ENCODE measurements at regions not wholly inside any gene's neighbourhood (a gene's known extent, or its start where the extent isn't known, plus 50 kb on each side); places are given as distances from the start of the nearest gene placed in this dataset.
"Not testable (repeated sequence)": the region's sequence is repeated elsewhere in the genome, so short reads cannot be mapped to it uniquely, and the experiment has no call there.

DNA sequence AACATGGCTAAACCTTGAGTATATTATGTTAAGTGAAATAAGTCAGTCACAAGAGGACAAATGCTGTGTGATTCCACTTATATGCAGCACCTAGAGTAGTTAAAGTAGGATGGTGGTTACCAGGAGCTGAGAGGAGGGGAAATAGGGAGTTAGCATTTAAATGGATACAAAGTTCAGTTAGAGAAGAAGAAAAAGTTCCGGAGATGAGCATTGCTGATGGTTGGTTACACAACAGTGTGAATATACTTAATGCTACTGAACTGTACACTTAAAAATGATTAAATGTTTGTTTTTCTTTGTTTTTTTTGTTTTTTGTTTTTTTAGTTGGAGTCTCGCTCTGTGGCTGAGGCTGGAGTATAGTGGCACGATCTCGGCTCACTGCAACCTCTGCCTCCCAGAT, 67.7 kb upstream of the OSTN start:
- no peaks in the 10 kb centered on the region for H3K9me2 ChIP-seq (ENCODE audit: insufficient read depth, low read length)
- ChIA-PET POLR2A (interaction anchor here (1.1 kb wide), 1 partner anchor 17 kb away, joined by 3 read pairs; no protein-coding TSS in a partner anchor), CTCF (ENCODE audit: unreplicated experiment) (no interaction called here)
- peaks cover 23% of the 10 kb centered on the region for H3K4me1 ChIP-seq (ENCODE audit: insufficient read depth, low read length, poor library complexity, severe bottlenecking)
- intact Hi-C loops (cut with micrococcal nuclease; ENCODE audit: unreplicated experiment), result no loop called here
- no peak overlapping the region for H3K4me3 ChIP-seq (ENCODE audit: low read depth, low read length, poor library complexity, severe bottlenecking)
- TF ChIP-seq, protein P1, sequence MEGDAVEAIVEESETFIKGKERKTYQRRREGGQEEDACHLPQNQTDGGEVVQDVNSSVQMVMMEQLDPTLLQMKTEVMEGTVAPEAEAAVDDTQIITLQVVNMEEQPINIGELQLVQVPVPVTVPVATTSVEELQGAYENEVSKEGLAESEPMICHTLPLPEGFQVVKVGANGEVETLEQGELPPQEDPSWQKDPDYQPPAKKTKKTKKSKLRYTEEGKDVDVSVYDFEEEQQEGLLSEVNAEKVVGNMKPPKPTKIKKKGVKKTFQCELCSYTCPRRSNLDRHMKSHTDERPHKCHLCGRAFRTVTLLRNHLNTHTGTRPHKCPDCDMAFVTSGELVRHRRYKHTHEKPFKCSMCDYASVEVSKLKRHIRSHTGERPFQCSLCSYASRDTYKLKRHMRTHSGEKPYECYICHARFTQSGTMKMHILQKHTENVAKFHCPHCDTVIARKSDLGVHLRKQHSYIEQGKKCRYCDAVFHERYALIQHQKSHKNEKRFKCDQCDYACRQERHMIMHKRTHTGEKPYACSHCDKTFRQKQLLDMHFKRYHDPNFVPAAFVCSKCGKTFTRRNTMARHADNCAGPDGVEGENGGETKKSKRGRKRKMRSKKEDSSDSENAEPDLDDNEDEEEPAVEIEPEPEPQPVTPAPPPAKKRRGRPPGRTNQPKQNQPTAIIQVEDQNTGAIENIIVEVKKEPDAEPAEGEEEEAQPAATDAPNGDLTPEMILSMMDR (conservative IDR thresholded peaks at IDR 0.05; ENCODE audit: low read length), result no peak
- no peak for TF ChIP-seq EZH2phosphoT487 (IDR thresholded peaks at IDR 0.05; ENCODE audit: borderline replicate concordance, low read depth, low read length)
- BruUV-seq (replicated peaks), result no TSS peak
- peaks cover 3% of the 10 kb centered on the region; the same call in 1 of the 2 replicates for H3K9me3 ChIP-seq (ENCODE audit: low read length)
- H3K79me2 ChIP-seq (ENCODE audit: insufficient read depth, low read depth, low read length), result no peaks in the 10 kb centered on the region
- H3K36me3 ChIP-seq (ENCODE audit: insufficient read depth, low read length), result no peaks in the 10 kb centered on the region; the same call in 1 of the 2 replicates
- no peak overlapping the region for H3K27ac ChIP-seq (ENCODE audit: low read depth, low read length, poor library complexity, severe bottlenecking)
- H3K4me2 ChIP-seq (ENCODE audit: low read length), result no peak overlapping the region
- no peaks in the 10 kb centered on the region for H4K20me1 ChIP-seq (ENCODE audit: insufficient read depth, low read length)
- DNase-seq (ENCODE audit: low spot score), result no peak
- H2AFZ ChIP-seq (ENCODE audit: low read length), result no peak overlapping the region

DNA sequence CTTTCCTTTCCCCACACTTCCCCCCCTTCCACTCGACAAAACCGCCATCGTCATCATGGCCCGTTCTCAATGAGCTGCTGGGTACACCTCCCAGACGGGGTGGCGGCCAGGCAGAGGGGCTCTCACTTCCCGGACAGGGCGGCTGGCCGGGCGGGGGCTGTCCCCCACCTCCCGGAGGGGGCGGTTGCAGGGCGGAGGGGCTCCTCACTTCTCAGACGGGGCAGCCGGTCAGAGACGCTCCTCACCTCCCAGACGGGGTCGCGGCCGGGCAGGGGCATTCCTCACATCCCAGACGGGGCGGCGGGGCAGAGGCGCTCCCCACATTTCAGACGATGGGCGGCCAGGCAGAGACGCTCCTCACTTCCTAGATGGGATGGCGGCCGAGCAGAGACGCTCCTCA, 74.2 kb upstream of the OSTN start:
- H3K4me2 ChIP-seq (ENCODE audit: low read length); DNase-seq (ENCODE audit: low spot score); intact Hi-C loops (cut with micrococcal nuclease; ENCODE audit: unreplicated experiment); BruUV-seq (replicated peaks); H3K27ac ChIP-seq (ENCODE audit: low read depth, low read length, poor library complexity, severe bottlenecking); H3K4me3 ChIP-seq (ENCODE audit: low read depth, low read length, poor library complexity, severe bottlenecking); H2AFZ ChIP-seq (ENCODE audit: low read length); H4K20me1 ChIP-seq (ENCODE audit: insufficient read depth, low read length); H3K36me3 ChIP-seq (ENCODE audit: insufficient read depth, low read length); H3K79me2 ChIP-seq (ENCODE audit: insufficient read depth, low read depth, low read length); H3K9me2 ChIP-seq (ENCODE audit: insufficient read depth, low read length); CTCF ChIA-PET (ENCODE audit: unreplicated experiment); H3K9me3 ChIP-seq (ENCODE audit: low read length); POLR2A ChIA-PET: not testable (repeated sequence)
- peaks cover 16% of the 10 kb centered on the region for H3K4me1 ChIP-seq (ENCODE audit: insufficient read depth, low read length, poor library complexity, severe bottlenecking)

DNA sequence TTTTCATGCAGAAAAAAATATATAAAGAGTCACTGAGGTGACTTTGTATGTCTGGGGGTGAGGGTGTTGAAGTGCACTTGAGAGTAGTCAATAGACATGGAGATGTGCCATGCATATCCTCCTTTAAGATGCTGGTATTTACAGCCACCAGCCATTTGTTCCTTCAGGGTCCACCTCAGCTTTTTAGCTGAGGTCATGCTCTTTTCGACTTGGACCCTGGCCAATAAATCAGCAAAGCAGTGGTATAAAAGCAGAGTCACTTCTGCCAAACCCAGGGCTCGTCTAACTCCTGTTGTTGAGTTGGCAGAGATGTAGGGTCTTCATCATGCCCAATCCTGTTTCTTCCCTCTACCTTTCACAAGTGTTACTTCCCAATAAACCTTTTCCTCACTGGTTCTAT, 75.1 kb upstream of the OSTN start:
- intact Hi-C loops (cut with micrococcal nuclease; ENCODE audit: unreplicated experiment), result no loop called here
- Histone ChIP-seq H3K4me1 (ENCODE audit: insufficient read depth, low read length, poor library complexity, severe bottlenecking) (peaks cover 26% of the 10 kb centered on the region), H3K79me2 (ENCODE audit: insufficient read depth, low read depth, low read length) (no peaks in the 10 kb centered on the region), H3K36me3 (ENCODE audit: insufficient read depth, low read length) (no peaks in the 10 kb centered on the region), H3K9me3 (ENCODE audit: low read length) (no peaks in the 10 kb centered on the region; the same call in 1 of the 2 replicates), H2AFZ (ENCODE audit: low read length) (no peak overlapping the region), H3K4me3 (ENCODE audit: low read depth, low read length, poor library complexity, severe bottlenecking) (no peak overlapping the region), H3K27ac (ENCODE audit: low read depth, low read length, poor library complexity, severe bottlenecking) (no peak overlapping the region), H3K9me2 (ENCODE audit: insufficient read depth, low read length) (no peaks in the 10 kb centered on the region), H3K4me2 (ENCODE audit: low read length) (no peak overlapping the region), H4K20me1 (ENCODE audit: insufficient read depth, low read length) (no peaks in the 10 kb centered on the region)
- BruUV-seq (replicated peaks), result no TSS peak
- TF ChIP-seq, protein P1 (conservative IDR thresholded peaks at IDR 0.05; ENCODE audit: low read length), result no peak
- no peak for TF ChIP-seq EZH2phosphoT487 (IDR thresholded peaks at IDR 0.05; ENCODE audit: borderline replicate concordance, low read depth, low read length)
- no peak for DNase-seq (ENCODE audit: low spot score)
- ChIA-PET POLR2A (interaction anchor here (1.3 kb wide), 1 partner anchor 12 kb away, joined by 4 read pairs; no protein-coding TSS in a partner anchor), CTCF (ENCODE audit: unreplicated experiment) (no interaction called here)
